Panc1 (cell line): ENCODE measurements at regions not wholly inside any gene's neighbourhood (a gene's known extent, or its start where the extent isn't known, plus 50 kb on each side); places are given as distances from the start of the nearest gene placed in this dataset.

ENCODE experiments used
- ATAC-seq: fragments of 200-7000 bp; cut with Tn5 transposase; 2 replicates; pipeline ENCODE4 v1.9.1; 2020; ENCODE audit warnings: mild to moderate bottlenecking, moderate library complexity
- BruUV-seq: library from RNA; stranded (reverse); fragments of 400-500 nt; replicated peaks from 2 replicates; lab custom pipeline; 2021; lab: Mats Ljungman, UMichigan
- CTCF ChIA-PET: fragments of 300-600 bp; sonication (Branson Sonifier 250); formaldehyde crosslinking; loops from one replicate; lab custom pipeline; 2022; ENCODE audit warnings: antibody characterized with exemption; lab: Charles Lee
- POLR2A ChIA-PET: fragments of 300-600 bp; sonication (Branson Sonifier 250); formaldehyde crosslinking; loops from one replicate; lab custom pipeline; 2022; ENCODE audit warnings: antibody characterized with exemption; lab: Charles Lee
- DNase-seq: peaks from one replicate; pipeline ENCODE4 v3.0.0-alpha.2; 2010; ENCODE audit warnings: low read depth, low spot score
- H3K27ac ChIP-seq: 2 replicates; pipeline ENCODE4 v1.5.1; 2011; ENCODE audit warnings: mild to moderate bottlenecking, low read length, inconsistent platforms
- H3K27me3 ChIP-seq: fragments of 200-500 bp; sonication (Bioruptor generic); 2 replicates; pipeline ENCODE4 v1.6.0; 2014; ENCODE audit warnings: low read length, inconsistent platforms; ENCODE audit not compliant: control insufficient read depth, insufficient read depth
- H3K36me3 ChIP-seq: fragments of 200-500 bp; sonication (Bioruptor generic); 2 replicates; pipeline ENCODE4 v1.5.1; 2014; ENCODE audit warnings: inconsistent platforms, mild to moderate bottlenecking, low read length, moderate library complexity; ENCODE audit not compliant: control insufficient read depth, insufficient read depth
- H3K4me1 ChIP-seq: 2 replicates; pipeline ENCODE4 v1.5.1; 2011; ENCODE audit warnings: inconsistent platforms, mild to moderate bottlenecking, low read length, moderate library complexity; ENCODE audit not compliant: control insufficient read depth, insufficient read depth
- H3K4me3 ChIP-seq, 2 experiments: 2 replicates each; pipeline ENCODE4 v1.5.1; 2011 to 2012; ENCODE audit warnings: low read depth in 2 of 2, low read length in 2 of 2, mild to moderate bottlenecking in 2 of 2, inconsistent platforms in 1 of 2, moderate library complexity in 1 of 2
- H3K9me3 ChIP-seq: fragments of 200-500 bp; sonication (Bioruptor generic); 2 replicates; pipeline ENCODE4 v1.5.1; 2014; ENCODE audit warnings: low read depth, mild to moderate bottlenecking, inconsistent platforms, low read length, moderate library complexity; ENCODE audit not compliant: control insufficient read depth, insufficient read depth
- POLR2AphosphoS5 ChIP-seq: IDR thresholded peaks from 2 replicates; pipeline ENCODE4 v1.6.1; 2012; ENCODE audit warnings: mild to moderate bottlenecking, low read depth, low read length, moderate library complexity
- SIN3A ChIP-seq: IDR thresholded peaks from 2 replicates; pipeline ENCODE4 v1.6.1; 2012; ENCODE audit warnings: low read depth, mild to moderate bottlenecking, low read length, moderate library complexity, borderline replicate concordance; ENCODE audit not compliant: insufficient read depth
- TCF7L2 ChIP-seq: IDR thresholded peaks from 2 replicates; pipeline ENCODE4 v1.6.1; 2011; ENCODE audit warnings: mild to moderate bottlenecking, low read depth, low read length, inconsistent platforms
- in situ Hi-C: cut with HindIII; loops from 2 replicates; pipeline ENCODE4 v1.10.0; 2016; ENCODE audit warnings: low sequenced_read_pairs, low pct_unique_long_range_greater_than_20kb
- intact Hi-C: fragments of 100-400 bp; cut with micrococcal nuclease; formaldehyde crosslinking; loops from one replicate; pipeline ENCODE4 v1.10.0; 2022; ENCODE audit not compliant: unreplicated experiment
- TF ChIP-seq, protein P1 (sequence below), 2 experiments: IDR thresholded peaks; 2 replicates each; pipeline ENCODE4 v1.6.1; 2011 to 2012; ENCODE audit warnings: low read depth in 2 of 2, control low read depth in 1 of 2, low read length in 1 of 2, mild to moderate bottlenecking in 1 of 2, moderate library complexity in 1 of 2; ENCODE audit not compliant: insufficient read depth in 1 of 2
- TF ChIP-seq, protein P2 (sequence below): fragments of 450-650 bp; IDR thresholded peaks from 2 replicates; pipeline ENCODE4 v1.5.1; 2017; ENCODE audit warnings: mild to moderate bottlenecking

DNA sequence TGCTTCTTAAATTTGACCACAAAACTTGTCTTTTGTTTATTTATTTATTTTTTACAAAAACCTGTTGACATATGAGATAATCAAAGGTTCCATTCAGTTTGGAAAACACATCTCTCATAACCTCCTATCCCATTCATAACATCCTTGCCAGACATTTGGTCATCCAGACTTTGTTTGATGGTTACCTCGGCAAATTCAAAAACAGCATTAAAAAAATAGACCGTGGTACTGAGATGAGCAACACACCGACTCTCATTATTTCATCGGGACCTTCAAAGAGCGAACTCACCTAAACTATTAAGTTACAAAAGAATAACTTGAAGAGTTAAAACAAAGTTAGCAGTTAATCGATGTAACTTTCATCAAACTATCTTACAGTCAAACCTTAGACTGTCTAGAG is 85.8 kb upstream of the RPS6KA3 start:
- intact Hi-C loops (no loop called here), in situ Hi-C loops (no loop called here)
- Histone ChIP-seq H3K4me3 (no peak overlapping the region), H3K4me1 (no peaks in the 10 kb centered on the region), H3K27me3 (no peaks in the 10 kb centered on the region), H3K9me3 (no peaks in the 10 kb centered on the region), H3K36me3 (no peaks in the 10 kb centered on the region), H3K27ac (no peak overlapping the region)
- CTCF ChIA-PET, result no interaction called here
- no peak for ATAC-seq
- POLR2A ChIA-PET, result no interaction called here
- BruUV-seq, result no TSS peak
- TF ChIP-seq POLR2AphosphoS5, result no peak
- no peak for TF ChIP-seq SIN3A
- no peak for DNase-seq

DNA sequence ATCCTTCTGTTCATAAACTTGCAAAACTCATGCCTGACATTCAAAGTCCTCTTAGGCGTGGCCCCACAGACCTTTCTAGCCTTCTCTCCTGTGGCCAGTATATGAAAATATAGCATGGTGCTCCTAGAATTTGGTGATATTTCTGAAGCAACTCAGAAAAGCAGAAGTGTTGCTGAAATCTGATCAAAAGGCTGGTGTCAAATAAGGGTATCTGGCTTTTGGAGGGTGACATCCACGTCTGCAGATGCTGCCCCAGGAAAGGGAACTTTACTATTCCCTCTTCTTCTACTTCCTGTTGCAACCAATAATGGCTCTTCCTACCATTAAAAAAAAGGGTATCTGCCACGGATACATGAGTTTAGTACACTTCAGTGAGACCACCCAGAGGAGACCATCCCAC is 83.9 kb upstream of the RPS6KA3 start:
- Histone ChIP-seq H3K27me3 (no peaks in the 10 kb centered on the region), H3K9me3 (no peaks in the 10 kb centered on the region), H3K4me3 (no peak overlapping the region), H3K27ac (no peak overlapping the region), H3K36me3 (no peaks in the 10 kb centered on the region), H3K4me1 (no peaks in the 10 kb centered on the region)
- ChIA-PET POLR2A (no interaction called here), CTCF (no interaction called here)
- no peak for ATAC-seq
- in situ Hi-C loops, result no loop called here
- TF ChIP-seq TCF7L2 (no peak), SIN3A (no peak), POLR2AphosphoS5 (no peak)
- TF ChIP-seq, protein P1, sequence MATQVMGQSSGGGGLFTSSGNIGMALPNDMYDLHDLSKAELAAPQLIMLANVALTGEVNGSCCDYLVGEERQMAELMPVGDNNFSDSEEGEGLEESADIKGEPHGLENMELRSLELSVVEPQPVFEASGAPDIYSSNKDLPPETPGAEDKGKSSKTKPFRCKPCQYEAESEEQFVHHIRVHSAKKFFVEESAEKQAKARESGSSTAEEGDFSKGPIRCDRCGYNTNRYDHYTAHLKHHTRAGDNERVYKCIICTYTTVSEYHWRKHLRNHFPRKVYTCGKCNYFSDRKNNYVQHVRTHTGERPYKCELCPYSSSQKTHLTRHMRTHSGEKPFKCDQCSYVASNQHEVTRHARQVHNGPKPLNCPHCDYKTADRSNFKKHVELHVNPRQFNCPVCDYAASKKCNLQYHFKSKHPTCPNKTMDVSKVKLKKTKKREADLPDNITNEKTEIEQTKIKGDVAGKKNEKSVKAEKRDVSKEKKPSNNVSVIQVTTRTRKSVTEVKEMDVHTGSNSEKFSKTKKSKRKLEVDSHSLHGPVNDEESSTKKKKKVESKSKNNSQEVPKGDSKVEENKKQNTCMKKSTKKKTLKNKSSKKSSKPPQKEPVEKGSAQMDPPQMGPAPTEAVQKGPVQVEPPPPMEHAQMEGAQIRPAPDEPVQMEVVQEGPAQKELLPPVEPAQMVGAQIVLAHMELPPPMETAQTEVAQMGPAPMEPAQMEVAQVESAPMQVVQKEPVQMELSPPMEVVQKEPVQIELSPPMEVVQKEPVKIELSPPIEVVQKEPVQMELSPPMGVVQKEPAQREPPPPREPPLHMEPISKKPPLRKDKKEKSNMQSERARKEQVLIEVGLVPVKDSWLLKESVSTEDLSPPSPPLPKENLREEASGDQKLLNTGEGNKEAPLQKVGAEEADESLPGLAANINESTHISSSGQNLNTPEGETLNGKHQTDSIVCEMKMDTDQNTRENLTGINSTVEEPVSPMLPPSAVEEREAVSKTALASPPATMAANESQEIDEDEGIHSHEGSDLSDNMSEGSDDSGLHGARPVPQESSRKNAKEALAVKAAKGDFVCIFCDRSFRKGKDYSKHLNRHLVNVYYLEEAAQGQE (IDR thresholded peaks at IDR 0.05; ENCODE audit: insufficient read depth in 1 of 2, low read depth in 2 of 2, low read length in 1 of 2), result no peak
- TF ChIP-seq, protein P2, sequence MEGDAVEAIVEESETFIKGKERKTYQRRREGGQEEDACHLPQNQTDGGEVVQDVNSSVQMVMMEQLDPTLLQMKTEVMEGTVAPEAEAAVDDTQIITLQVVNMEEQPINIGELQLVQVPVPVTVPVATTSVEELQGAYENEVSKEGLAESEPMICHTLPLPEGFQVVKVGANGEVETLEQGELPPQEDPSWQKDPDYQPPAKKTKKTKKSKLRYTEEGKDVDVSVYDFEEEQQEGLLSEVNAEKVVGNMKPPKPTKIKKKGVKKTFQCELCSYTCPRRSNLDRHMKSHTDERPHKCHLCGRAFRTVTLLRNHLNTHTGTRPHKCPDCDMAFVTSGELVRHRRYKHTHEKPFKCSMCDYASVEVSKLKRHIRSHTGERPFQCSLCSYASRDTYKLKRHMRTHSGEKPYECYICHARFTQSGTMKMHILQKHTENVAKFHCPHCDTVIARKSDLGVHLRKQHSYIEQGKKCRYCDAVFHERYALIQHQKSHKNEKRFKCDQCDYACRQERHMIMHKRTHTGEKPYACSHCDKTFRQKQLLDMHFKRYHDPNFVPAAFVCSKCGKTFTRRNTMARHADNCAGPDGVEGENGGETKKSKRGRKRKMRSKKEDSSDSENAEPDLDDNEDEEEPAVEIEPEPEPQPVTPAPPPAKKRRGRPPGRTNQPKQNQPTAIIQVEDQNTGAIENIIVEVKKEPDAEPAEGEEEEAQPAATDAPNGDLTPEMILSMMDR, result no peak
- intact Hi-C loops, result no loop called here
- no peak for DNase-seq
- BruUV-seq, result no TSS peak

DNA sequence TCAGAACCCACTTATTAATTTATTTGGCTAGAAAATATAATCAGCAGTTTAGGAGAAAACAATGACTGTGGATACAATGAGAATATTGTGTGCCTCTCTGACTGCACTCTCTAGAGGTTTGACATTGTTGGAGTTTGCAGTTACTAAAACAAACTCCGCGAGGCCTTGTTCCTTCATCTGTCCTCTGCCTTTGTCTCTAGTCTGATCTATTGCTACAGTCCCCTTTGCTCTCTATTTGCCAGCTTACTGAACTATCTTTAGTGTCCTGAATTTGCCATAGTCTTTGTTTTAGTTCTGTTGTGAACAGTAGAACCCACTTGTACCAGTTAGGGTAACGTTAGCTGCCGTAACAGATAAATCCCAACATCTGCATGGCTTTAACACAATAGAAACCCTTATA is 81.4 kb upstream of the RPS6KA3 start:
- H3K9me3 ChIP-seq, result no peaks in the 10 kb centered on the region
- H3K27me3 ChIP-seq, result no peaks in the 10 kb centered on the region
- DNase-seq, result no peak
- in situ Hi-C loops (no loop called here), intact Hi-C loops (no loop called here)
- no peak overlapping the region for H3K4me3 ChIP-seq
- no peaks in the 10 kb centered on the region for H3K4me1 ChIP-seq
- TF ChIP-seq TCF7L2 (no peak), SIN3A (no peak), POLR2AphosphoS5 (no peak)
- TF ChIP-seq, protein P1 (IDR thresholded peaks at IDR 0.05; ENCODE audit: insufficient read depth in 1 of 2, low read depth in 2 of 2, low read length in 1 of 2), result no peak
- TF ChIP-seq, protein P2, result no peak
- ChIA-PET POLR2A (no interaction called here), CTCF (no interaction called here)
- ATAC-seq, result no peak
- H3K27ac ChIP-seq, result no peak overlapping the region
- no peaks in the 10 kb centered on the region for H3K36me3 ChIP-seq
- no TSS peak for BruUV-seq
